DMS153 (cell line): ENCODE measurements at regions not wholly inside any gene's neighbourhood (a gene's known extent, or its start where the extent isn't known, plus 50 kb on each side); places are given as distances from the start of the nearest gene placed in this dataset.

ENCODE experiments used
- DNase-seq: peaks from one replicate; lab custom pipeline; 2025; lab: John Stamatoyannopoulos, UW

DNA sequence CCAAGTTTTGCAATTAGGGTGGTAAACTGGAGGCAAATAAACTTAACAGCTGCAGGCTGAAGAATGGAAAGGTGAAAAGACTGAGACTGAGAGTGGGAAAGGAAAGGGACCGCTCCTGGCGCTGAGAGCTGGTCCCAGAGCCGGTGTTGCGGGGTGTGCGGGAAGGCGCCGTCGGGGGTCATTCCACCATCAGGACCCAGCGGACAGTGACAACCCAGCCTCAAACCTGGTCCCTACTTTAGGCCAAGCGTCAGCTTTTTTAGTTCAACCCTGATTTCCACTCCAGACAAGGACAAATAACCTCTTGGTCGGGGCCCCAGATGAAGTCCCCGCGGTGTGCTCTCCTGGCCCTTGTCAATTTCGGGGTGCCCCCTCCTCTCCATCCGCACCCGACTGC, 145.8 kb upstream of the ETS2 start:
- no peak for DNase-seq

- DNase-seq: no peak
Observed at GRCh38 chr21:38660333-38661196, 145.2 kb upstream of the ETS2 start.

GRCh38 chr21:38661197-38661871, 144.4 kb upstream of the ETS2 start:
- no peak for DNase-seq

DNA sequence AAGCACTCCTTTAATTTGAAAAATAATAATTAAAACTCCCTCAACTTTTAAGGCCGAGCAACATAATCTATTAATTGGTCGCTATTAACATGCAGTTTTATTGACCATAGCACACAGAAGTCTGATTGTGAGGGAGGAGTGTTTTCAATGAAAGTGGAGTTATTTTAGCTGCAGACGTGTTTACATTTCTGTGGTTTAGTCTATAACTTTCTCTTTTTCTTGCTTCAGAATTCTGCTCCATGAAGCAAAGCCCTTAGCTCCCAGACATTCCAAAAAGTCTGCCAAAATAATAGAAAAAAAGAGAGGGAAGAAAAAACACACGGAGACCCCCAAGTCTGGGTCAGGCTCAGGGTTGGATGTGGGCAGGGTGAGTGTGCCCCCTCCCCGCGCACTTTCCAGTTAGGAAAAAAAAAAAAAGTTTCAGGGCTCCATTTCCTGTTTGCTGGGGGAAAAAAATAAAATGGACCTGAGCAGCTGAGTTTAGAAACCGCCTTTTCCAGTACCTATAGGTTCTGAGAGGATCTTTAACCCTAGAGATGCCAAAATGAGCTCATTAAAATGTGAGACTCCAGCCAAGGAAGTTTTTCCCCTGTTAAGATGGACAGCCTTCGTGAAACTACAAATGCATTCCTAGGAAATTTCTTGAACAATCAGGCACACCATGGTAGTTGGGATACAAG, 143.7 kb upstream of the ETS2 start:
- DNase-seq: no peak

- DNase-seq: no peak
Observed at GRCh38 chr21:38663282-38663681, 142.4 kb upstream of the ETS2 start.

GRCh38 chr21:38664315-38664714, 141.4 kb upstream of the ETS2 start:
- no peak for DNase-seq

DNA sequence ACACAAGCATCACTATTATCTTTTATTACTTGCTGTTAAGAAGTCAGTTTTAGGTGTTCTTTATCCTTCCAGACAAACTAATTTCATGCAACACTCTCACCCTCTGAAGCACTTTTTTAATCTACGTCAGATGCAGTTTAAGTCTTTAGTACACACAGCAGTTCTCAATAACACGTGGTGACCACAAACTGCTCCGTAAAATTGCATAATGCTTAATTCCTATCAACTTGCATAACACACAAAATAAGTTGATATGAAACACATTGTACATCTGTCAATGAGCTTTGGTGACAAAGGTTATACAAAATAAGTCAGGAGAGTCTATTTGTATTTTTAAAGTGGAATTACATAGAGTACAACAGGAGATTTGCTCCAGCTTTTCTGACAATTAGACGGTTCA, 140.9 kb upstream of the ETS2 start:
- DNase-seq: no peak

DNA sequence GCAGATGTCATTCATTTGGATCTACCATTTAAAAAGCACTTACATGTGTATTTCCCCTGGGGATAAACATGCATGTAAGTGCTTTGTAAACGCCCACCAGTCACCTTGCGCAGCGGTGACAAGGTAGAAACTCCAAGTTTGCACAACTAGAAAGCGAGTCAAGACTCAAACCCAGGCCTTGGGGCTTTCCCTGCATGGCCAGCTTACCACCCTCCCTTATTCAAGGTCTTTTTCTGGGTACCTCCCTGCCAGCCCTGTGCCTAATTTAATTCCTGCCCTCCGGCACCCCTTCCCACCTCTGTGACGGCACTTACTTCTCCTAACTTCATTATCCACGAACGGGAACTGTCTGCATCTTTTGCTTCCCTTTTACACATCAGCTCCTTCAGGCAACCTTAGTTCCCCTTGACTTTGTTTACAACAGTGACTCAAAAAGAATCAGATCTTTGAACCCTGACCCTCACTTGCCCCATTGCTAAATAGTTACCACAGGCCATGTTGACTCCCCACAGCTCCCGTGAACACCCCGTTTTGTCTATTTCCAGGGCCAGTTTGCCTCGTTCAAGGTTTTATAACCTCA, 138.3 kb upstream of the ETS2 start:
- DNase-seq: no peak

GRCh38 chr21:38668067-38668466, 137.7 kb upstream of the ETS2 start:
- no peak for DNase-seq

GRCh38 chr21:38668541-38668940, 137.2 kb upstream of the ETS2 start:
- no peak for DNase-seq

GRCh38 chr21:38669186-38669585, 136.5 kb upstream of the ETS2 start:
- peak; percentile 34 for DNase-seq

- no peak for DNase-seq
Observed at GRCh38 chr21:38670861-38671260, 134.9 kb upstream of the ETS2 start.

- DNase-seq: no peak
Observed at GRCh38 chr21:38671773-38672172, 134.0 kb upstream of the ETS2 start.

DNA sequence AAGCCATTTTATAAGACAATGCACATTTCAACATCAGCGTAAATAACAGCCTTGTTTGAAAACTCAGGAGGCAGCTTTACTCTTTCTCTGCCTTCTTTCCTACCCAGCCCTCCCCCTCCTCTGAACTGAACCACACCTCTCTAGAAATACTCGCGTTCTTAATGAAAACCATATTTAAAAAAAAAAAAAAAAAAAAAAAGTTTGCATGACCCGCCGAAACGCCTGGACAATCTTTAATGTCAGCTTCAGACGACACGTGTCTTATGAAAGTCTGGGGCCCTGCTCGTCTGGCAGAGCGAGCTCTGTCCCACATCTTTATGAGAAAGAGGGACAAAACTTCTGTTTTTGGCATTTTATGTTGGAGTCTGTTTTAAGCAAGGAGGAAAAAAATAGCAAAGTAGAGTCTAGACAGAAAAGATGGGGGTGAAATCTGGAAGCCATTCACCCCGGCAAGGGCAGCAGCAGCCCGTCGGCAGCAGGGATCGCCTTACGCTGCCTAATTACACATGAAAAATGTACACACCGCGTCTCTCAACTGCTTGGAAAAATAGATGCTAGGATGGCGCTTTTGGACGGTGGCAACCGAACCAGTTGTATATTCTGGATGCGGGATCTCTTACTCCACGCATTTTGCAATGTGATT, 130.4 kb upstream of the ETS2 start:
- peak; percentile 31 for DNase-seq

DNA sequence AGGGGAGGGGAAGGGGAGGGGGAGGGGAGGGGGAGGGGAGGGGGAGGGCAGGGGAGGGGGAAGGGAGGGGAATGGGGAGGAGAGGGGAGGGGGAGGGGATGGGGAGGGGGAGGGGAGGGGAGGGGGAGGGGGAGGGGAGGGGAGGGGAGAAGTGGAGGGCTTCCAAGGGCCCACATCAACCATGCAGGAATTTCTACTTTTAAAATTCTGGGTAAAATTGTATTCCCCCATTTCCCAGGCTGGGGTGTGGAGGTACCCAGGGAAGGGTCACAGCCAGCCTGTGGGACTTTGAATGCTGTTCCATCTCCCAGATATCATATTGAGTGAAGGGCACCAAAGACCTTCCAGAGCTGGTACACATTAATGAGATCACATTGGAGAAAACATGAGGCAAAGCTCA, 126.9 kb upstream of the ETS2 start:
- DNase-seq: no peak

GRCh38 chr21:38679534-38679933, 126.2 kb upstream of the ETS2 start:
- no peak for DNase-seq

GRCh38 chr21:38680401-38680800, 125.3 kb upstream of the ETS2 start:
- no peak for DNase-seq

DNA sequence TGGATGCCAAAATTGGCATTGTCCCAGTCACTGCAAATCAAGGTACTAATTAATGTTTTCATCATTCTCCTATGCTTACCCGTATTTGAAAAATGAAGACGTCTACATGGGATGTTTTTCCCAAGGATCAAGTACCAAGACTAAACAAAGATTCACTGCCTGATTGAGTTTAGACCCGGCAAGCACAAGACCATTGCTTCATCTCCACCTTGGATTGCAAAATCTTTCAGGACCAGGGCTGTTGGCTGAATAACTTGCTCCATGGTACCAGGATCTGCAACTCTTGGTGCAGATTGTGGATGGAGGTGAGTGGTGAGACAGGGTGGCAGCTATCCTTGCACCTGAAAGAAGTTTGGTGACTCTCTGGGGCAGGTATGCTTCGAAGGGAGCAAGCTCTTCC, 122.5 kb upstream of the ETS2 start:
- no peak for DNase-seq

DNA sequence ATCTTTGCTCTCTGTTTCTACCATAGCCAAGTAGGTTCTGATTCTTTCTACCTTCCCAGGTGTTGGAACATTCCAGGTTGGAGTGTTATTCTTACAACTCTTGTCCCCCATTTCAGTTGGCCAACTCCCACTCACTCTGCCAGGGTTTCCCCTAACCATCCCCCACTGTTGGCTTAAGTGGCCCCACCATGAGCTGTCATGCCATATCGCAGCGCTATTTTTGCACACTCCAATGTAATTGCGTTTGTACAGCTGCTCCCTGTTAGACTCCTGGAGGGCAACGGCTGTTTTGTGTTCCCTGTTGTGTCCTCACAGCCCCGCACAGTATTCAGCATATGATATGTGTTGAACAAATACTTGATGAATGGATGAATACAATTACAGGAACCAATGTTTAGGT, 117.7 kb upstream of the ETS2 start:
- DNase-seq: peak; percentile 95

DNA sequence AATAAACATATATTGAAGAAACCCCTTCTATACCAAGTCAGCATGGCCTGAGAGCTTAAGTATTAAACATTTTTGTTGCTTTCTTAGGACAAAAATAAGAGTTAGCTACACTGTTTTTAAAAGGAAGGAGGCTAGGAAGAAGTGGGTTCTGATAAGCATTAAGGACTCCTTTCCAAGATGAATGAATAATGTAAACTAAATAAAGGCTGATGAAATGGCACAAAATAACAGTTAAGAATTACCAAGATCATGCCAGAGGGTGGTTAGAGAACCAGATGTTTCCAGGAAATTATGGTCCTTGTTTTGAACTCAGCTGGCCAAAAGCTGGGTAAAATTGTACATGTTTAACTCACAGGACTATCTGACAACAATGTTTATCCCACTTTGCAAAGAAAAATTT, 114.1 kb upstream of the ETS2 start:
- DNase-seq: no peak

GRCh38 chr21:38696579-38696978, 109.2 kb upstream of the ETS2 start:
- DNase-seq: no peak

DNA sequence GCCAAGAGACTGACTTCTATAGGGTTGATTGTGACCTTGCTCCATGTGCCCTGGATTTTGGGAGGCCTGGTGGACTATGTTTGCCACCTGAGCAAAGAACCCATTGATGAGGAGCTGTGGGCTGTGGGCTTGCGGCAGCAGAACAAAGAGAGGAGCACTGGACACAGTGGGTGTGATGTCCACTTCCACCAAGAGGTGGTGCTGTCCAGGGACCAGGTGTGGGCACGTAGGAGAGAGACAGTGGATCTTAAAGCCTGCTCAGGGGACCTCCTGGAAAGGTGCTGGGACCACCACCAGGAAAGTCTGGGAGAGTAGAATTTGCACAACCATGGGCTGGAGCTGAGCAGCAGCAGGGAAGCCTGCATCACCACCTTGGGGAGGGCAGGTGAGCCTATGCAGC, 106.7 kb upstream of the ETS2 start:
- no peak for DNase-seq
